GM23248 (cell line): ENCODE measurements at regions not wholly inside any gene's neighbourhood (a gene's known extent, or its start where the extent isn't known, plus 50 kb on each side); places are given as distances from the start of the nearest gene placed in this dataset.

Experiments used
- EZH2 ChIP-seq: fragments of 200-600 bp; sonication (generic); IDR thresholded peaks from 2 replicates; pipeline ENCODE4 v1.6.1; 2018; ENCODE audit warnings: antibody characterized with exemption, mild to moderate bottlenecking; ENCODE audit not compliant: insufficient read depth, poor library complexity, severe bottlenecking
- EZH2phosphoT487 ChIP-seq: fragments of 200-600 bp; sonication (generic); IDR thresholded peaks from 2 replicates; pipeline ENCODE4 v1.6.1; 2018; ENCODE audit warnings: antibody characterized with exemption, moderate library complexity, mild to moderate bottlenecking, low read depth; ENCODE audit not compliant: insufficient read depth

- TF ChIP-seq EZH2phosphoT487 (no peak), EZH2 (no peak)
Measured at GRCh38 chr18:71115261-71115660, 826.4 kb downstream of the SOCS6 start.
